K562 (cell line): ENCODE measurements at regions not wholly inside any gene's neighbourhood (a gene's known extent, or its start where the extent isn't known, plus 50 kb on each side); places are given as distances from the start of the nearest gene placed in this dataset.
A peak's percentile ranks its signal among the peaks of the same experiment; 100 is the strongest.

Source experiments
- ATF1 ChIP-seq, 2 experiments: fragments of 450-650 bp in 1 of 2; IDR thresholded peaks; 2 replicates each; pipeline ENCODE4 v1.6.1; 2016; ENCODE audit warnings: missing compliant biosample characterization in 1 of 2, missing genetic modification characterization in 1 of 2
- BACH1 ChIP-seq: fragments of 200-800 bp; sonication (Bioruptor generic); IDR thresholded peaks from 2 replicates; pipeline ENCODE4 v1.6.1; 2016; ENCODE audit warnings: missing genetic modification characterization, missing compliant biosample characterization
- BRD9 ChIP-seq: fragments of 450-650 bp; IDR thresholded peaks from 2 replicates; pipeline ENCODE4 v1.6.1; 2018; ENCODE audit warnings: low read depth; ENCODE audit not compliant: partially characterized antibody
- CHD1 ChIP-seq: fragments of 200-600 bp; sonication (generic); IDR thresholded peaks from one replicate; pipeline ENCODE4 v1.6.1; 2012; ENCODE audit warnings: mild to moderate bottlenecking, moderate library complexity, low read length, inconsistent platforms
- CREB1 ChIP-seq, 2 experiments: sonication (generic) in 1 of 2; formaldehyde crosslinking in 1 of 2; IDR thresholded peaks; 2 replicates each; pipeline versions ENCODE4 v1.6.1 to v1.8.0; 2012 to 2022; ENCODE audit warnings: inconsistent platforms in 1 of 2, mild to moderate bottlenecking in 1 of 2, missing genetic modification reagents in 1 of 2, moderate library complexity in 1 of 2
- CXXC5 ChIP-seq: fragments of 250-450 bp; sonication (Bioruptor Pico); IDR thresholded peaks from 2 replicates; pipeline ENCODE4 v1.8.0; 2022; ENCODE audit warnings: inconsistent platforms, mild to moderate bottlenecking, moderate library complexity
- ETV5 ChIP-seq: sonication (generic); formaldehyde crosslinking; IDR thresholded peaks from 2 replicates; pipeline ENCODE4 v1.4.0; 2020; ENCODE audit warnings: low read depth, mild to moderate bottlenecking, missing genetic modification reagents
- GATAD2B ChIP-seq: fragments of 450-650 bp; IDR thresholded peaks from 2 replicates; pipeline ENCODE4 v1.6.1; 2017; ENCODE audit warnings: mild to moderate bottlenecking, borderline replicate concordance
- GTF2F1 ChIP-seq: IDR thresholded peaks from 2 replicates; pipeline ENCODE4 v1.6.1; 2011; ENCODE audit warnings: low read depth, low read length, improper control_type of control experiment
- HMG20B ChIP-seq: fragments of 250-450 bp; sonication (Bioruptor Pico); IDR thresholded peaks from 2 replicates; pipeline ENCODE4 v1.5.0; 2021; ENCODE audit warnings: mild to moderate bottlenecking
- KAT2B ChIP-seq: IDR thresholded peaks from one replicate; pipeline ENCODE4 v1.6.1; 2012; ENCODE audit warnings: low read depth, mild to moderate bottlenecking, control low read depth, inconsistent platforms, low read length, moderate library complexity
- KDM5B ChIP-seq: fragments of 200-600 bp; sonication (generic); IDR thresholded peaks from 2 replicates; pipeline ENCODE4 v1.6.1; 2012; ENCODE audit warnings: low read depth, mild to moderate bottlenecking, moderate library complexity, low read length, control low read depth, inconsistent platforms; ENCODE audit not compliant: insufficient replicate concordance
- NCOA1 ChIP-seq: fragments of 450-650 bp; IDR thresholded peaks from 2 replicates; pipeline ENCODE4 v1.6.1; 2016; ENCODE audit warnings: low read depth
- POLR2H ChIP-seq: IDR thresholded peaks from 2 replicates; pipeline ENCODE4 v1.6.1; 2016; ENCODE audit warnings: missing genetic modification characterization, low read depth, mild to moderate bottlenecking, control low read depth, missing compliant biosample characterization, moderate library complexity
- RBM39 ChIP-seq: fragments of 200-400 bp; formaldehyde crosslinking; optimal IDR thresholded peaks from 2 replicates; pipeline ENCODE3; 2018; ENCODE audit warnings: low read depth, low read length
- SIN3B ChIP-seq: fragments of 450-650 bp; IDR thresholded peaks from 2 replicates; pipeline ENCODE4 v1.6.1; 2017; ENCODE audit warnings: low read depth, mild to moderate bottlenecking, moderate library complexity
- SMC3 ChIP-seq: conservative IDR thresholded peaks from 2 replicates; pipeline ENCODE4 v1.6.1; 2011; ENCODE audit warnings: low read depth, low read length, improper control_type of control experiment; ENCODE audit not compliant: insufficient read depth
- VEZF1 ChIP-seq: fragments of 200-800 bp; sonication (Bioruptor generic); IDR thresholded peaks from 2 replicates; pipeline ENCODE4 v1.6.1; 2017; ENCODE audit warnings: missing genetic modification characterization, missing compliant biosample characterization
- WHSC1 ChIP-seq: IDR thresholded peaks from one replicate; pipeline ENCODE4 v1.6.1; 2012; ENCODE audit warnings: low read length, control low read depth, inconsistent platforms
- YY1 ChIP-seq, 3 experiments: IDR thresholded peaks; 2 replicates each; pipeline ENCODE4 v1.6.1; 2011; ENCODE audit warnings: low read length in 2 of 3, mild to moderate bottlenecking in 2 of 3, moderate library complexity in 2 of 3, borderline replicate concordance in 1 of 3, control low read depth in 1 of 3, low read depth in 1 of 3; ENCODE audit not compliant: insufficient read depth in 3 of 3, insufficient replicate concordance in 2 of 3, control insufficient read depth in 1 of 3, insufficient read length in 1 of 3; ENCODE audit errors: extremely low read depth in 1 of 3
- ZC3H8 ChIP-seq: fragments of 450-650 bp; IDR thresholded peaks from 2 replicates; pipeline ENCODE4 v1.6.1; 2017
- ZKSCAN3 ChIP-seq: fragments of 250-450 bp; sonication (Bioruptor Pico); IDR thresholded peaks from 2 replicates; pipeline ENCODE4 v1.4.0; 2020
- ZNF143 ChIP-seq: sonication (generic); formaldehyde crosslinking; IDR thresholded peaks from 2 replicates; pipeline ENCODE4 v1.9.0; 2022; ENCODE audit warnings: mild to moderate bottlenecking, missing genetic modification reagents
- ZNF197 ChIP-seq: fragments of 200-800 bp; sonication (Bioruptor generic); IDR thresholded peaks from 2 replicates; pipeline ENCODE4 v1.6.1; 2016; ENCODE audit warnings: low read depth, missing genetic modification characterization, missing compliant biosample characterization
- ZNF282 ChIP-seq: sonication (generic); formaldehyde crosslinking; IDR thresholded peaks from 2 replicates; pipeline ENCODE4 v1.8.1; 2023; ENCODE audit warnings: missing genetic modification reagents
- ZNF766 ChIP-seq: fragments of 200-800 bp; sonication (Bioruptor generic); conservative IDR thresholded peaks from 2 replicates; pipeline ENCODE4 v1.6.1; 2016; ENCODE audit warnings: missing genetic modification characterization, missing compliant biosample characterization
- ZNF830 ChIP-seq: fragments of 250-450 bp; sonication (Bioruptor Pico); IDR thresholded peaks from 2 replicates; pipeline ENCODE4 v1.5.0; 2021; ENCODE audit warnings: mild to moderate bottlenecking
- TF ChIP-seq, protein P1 (sequence below): sonication (generic); formaldehyde crosslinking; IDR thresholded peaks from 2 replicates; pipeline ENCODE4 v1.8.0; 2022; ENCODE audit warnings: mild to moderate bottlenecking, missing genetic modification reagents

GRCh38 chr1:207963427-207964194 lies 52.7 kb upstream of the CD34 start (continued):
- TF ChIP-seq BRD9: no peak
- no peak for TF ChIP-seq ATF1 (CRISPR knock-in tag; IDR thresholded peaks at IDR 0.05)
- peak; percentile 48 for TF ChIP-seq ATF1 (tag; IDR thresholded peaks at IDR 0.05)
- TF ChIP-seq SIN3B: peak; percentile 68; the same call in 1 of the 2 replicates
- peak; percentile 77 for TF ChIP-seq CXXC5 (CRISPR knock-in tag)
- TF ChIP-seq ZC3H8: no peak
- TF ChIP-seq CREB1 (IDR thresholded peaks at IDR 0.05): peak; percentile 31; the same call in 1 of the 2 replicates
- peak; percentile 69; the same call in 1 of the 2 replicates for TF ChIP-seq CREB1 (CRISPR knock-in tag; IDR thresholded peaks at IDR 0.05)
- no peak for TF ChIP-seq RBM39
- peak; percentile 100 for TF ChIP-seq SMC3
- no peak for TF ChIP-seq GTF2F1
- TF ChIP-seq CHD1: no peak
- TF ChIP-seq KDM5B: peak; percentile 72
- TF ChIP-seq GATAD2B: peak; percentile 86
- TF ChIP-seq KAT2B: no peak
- TF ChIP-seq WHSC1: no peak
- TF ChIP-seq HMG20B (CRISPR knock-in tag): no peak
- TF ChIP-seq POLR2H (tag): no peak
- no peak for TF ChIP-seq NCOA1
- TF ChIP-seq ZKSCAN3 (CRISPR knock-in tag): no peak
- no peak for TF ChIP-seq VEZF1
- TF ChIP-seq, protein P1, sequence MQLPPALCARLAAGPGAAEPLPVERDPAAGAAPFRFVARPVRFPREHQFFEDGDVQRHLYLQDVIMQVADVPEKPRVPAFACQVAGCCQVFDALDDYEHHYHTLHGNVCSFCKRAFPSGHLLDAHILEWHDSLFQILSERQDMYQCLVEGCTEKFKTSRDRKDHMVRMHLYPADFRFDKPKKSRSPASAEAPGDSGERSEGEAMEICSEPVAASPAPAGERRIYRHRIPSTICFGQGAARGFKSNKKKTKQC (CRISPR knock-in tag): peak; percentile 77
- TF ChIP-seq ZNF197 (CRISPR knock-in tag): peak; percentile 65; the same call in 1 of the 2 replicates
- TF ChIP-seq ZNF830 (CRISPR knock-in tag): peak; percentile 62; the same call in 1 of the 2 replicates
- no peak for TF ChIP-seq ZNF766 (CRISPR knock-in tag)
- peak; percentile 96 for TF ChIP-seq ETV5 (CRISPR knock-in tag)
- TF ChIP-seq BACH1: no peak
- TF ChIP-seq YY1 (IDR thresholded peaks at IDR 0.05; ENCODE audit: borderline replicate concordance in 1 of 3, control insufficient read depth in 1 of 3, extremely low read depth in 1 of 3, insufficient read depth in 3 of 3, insufficient read length in 1 of 3, insufficient replicate concordance in 2 of 3, low read depth in 1 of 3, low read length in 2 of 3): peak; percentile 35 to 90 (median 85)
- 0 out of 2 replicates have a peak, but pooled peaks have one; percentile 66 for TF ChIP-seq ZNF282 (CRISPR knock-in tag)
- peak; percentile 45; the same call in 1 of the 2 replicates for TF ChIP-seq ZNF143 (CRISPR knock-in tag)
